MM.1S (cell line): ENCODE measurements at regions not wholly inside any gene's neighbourhood (a gene's known extent, or its start where the extent isn't known, plus 50 kb on each side); places are given as distances from the start of the nearest gene placed in this dataset.

Experiments used
- CTCF ChIP-seq: fragments of 300-600 bp; sonication (generic); IDR thresholded peaks from 2 replicates; pipeline ENCODE4 v1.5.1; 2016; ENCODE audit warnings: antibody characterized with exemption, low read length, mixed read lengths
- EZH2 ChIP-seq: fragments of 300-600 bp; sonication (generic); optimal IDR thresholded peaks from 2 replicates; pipeline ENCODE3; 2017; ENCODE audit warnings: low read depth, mild to moderate bottlenecking, antibody characterized with exemption, low read length, mixed read lengths

DNA sequence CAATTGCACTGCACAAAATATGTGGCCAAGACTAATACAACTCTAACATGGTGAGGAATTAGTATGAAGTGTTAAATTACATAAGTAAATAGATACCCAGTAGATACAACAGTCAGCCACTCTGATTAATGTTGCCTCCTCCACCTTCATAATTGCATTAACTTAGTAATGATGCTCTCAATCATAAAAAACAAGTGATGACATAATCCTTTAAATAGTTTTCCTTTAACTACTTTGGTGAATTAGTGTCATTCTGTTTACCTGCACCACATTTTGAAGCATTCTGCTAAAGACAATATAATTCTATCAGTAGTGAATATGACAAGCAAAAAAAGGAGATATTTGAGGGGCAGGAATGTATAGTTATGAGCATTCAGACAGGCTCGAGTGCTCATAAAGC is 265.9 kb upstream of the SLC24A2 start:
- TF ChIP-seq CTCF = no peak
- no peak for TF ChIP-seq EZH2
